Breast epithelium (tissue), 3 donors: ENCODE measurements at regions not wholly inside any gene's neighbourhood (a gene's known extent, or its start where the extent isn't known, plus 50 kb on each side); places are given as distances from the start of the nearest gene placed in this dataset.

Source experiments
- CTCF ChIP-seq, 3 donors: fragments of 450-650 bp; IDR thresholded peaks; one replicate each; pipeline ENCODE4 v1.5.1; 2016 to 2017; ENCODE audit warnings: antibody characterized with exemption in 3 of 3, mild to moderate bottlenecking in 3 of 3, moderate library complexity in 3 of 3
- POLR2AphosphoS5 ChIP-seq, 3 donors: sonication (generic); formaldehyde crosslinking; IDR thresholded peaks; one replicate each; pipeline ENCODE4 v1.6.1; 2017; ENCODE audit warnings: antibody characterized with exemption in 3 of 3

- TF ChIP-seq CTCF (IDR thresholded peaks at IDR 0.05) (no peak), POLR2AphosphoS5 (IDR thresholded peaks at IDR 0.05) (no peak)
These were observed 183.6 kb upstream of the DGKB start for GRCh38 chr7:15086131-15086611.
